AG09309 (cell line): ENCODE measurements at regions not wholly inside any gene's neighbourhood (a gene's known extent, or its start where the extent isn't known, plus 50 kb on each side); places are given as distances from the start of the nearest gene placed in this dataset.

Source experiments
- DNase-seq: peaks from one replicate; pipeline ENCODE4 v3.0.0-alpha.2; 2010; ENCODE audit warnings: low read depth
- H3K4me3 ChIP-seq: 2 replicates; pipeline ENCODE4 v1.5.1; 2011; ENCODE audit warnings: mild to moderate bottlenecking, low read depth, low read length, moderate library complexity; ENCODE audit not compliant: control insufficient read depth
- CTCF ChIP-seq: IDR thresholded peaks from 2 replicates; pipeline ENCODE4 v1.5.1; 2011; ENCODE audit warnings: mild to moderate bottlenecking, low read depth, low read length, inconsistent platforms; ENCODE audit not compliant: insufficient read depth, control insufficient read depth; ENCODE audit errors: missing control alignments

DNA sequence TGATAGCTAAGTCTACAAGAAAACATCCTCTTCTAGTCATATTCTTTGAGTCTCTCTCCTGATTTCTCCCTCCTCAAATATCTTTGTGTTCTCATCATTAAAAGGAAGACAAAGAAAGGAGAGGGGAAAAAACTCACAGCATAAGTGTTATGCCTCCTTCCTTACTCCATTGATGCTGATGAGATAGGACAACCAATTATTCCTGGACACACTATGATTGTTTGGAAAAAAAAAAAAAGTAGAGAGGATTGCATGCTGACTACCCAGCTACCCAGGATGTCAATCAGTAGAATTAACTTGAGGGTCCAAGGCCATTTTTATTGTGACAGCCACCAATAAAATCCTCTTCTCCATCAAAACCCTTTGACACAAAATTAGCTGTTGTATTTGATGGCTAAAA is 299.1 kb upstream of the CDH8 start:
- TF ChIP-seq CTCF, result no peak
- DNase-seq, result no peak
- H3K4me3 ChIP-seq, result no peak overlapping the region

GRCh38 chr16:62321606-62322005 is 285.4 kb upstream of the CDH8 start:
- DNase-seq, result no peak
- no peak overlapping the region for H3K4me3 ChIP-seq
- no peak for TF ChIP-seq CTCF

GRCh38 chr16:62298600-62298999 is 262.4 kb upstream of the CDH8 start:
- TF ChIP-seq CTCF, result no peak
- H3K4me3 ChIP-seq, result no peak overlapping the region
- DNase-seq, result no peak

- no peak overlapping the region for H3K4me3 ChIP-seq
- no peak for DNase-seq
- TF ChIP-seq CTCF, result no peak
These were observed 258.2 kb upstream of the CDH8 start for GRCh38 chr16:62294213-62294972.

GRCh38 chr16:62288990-62289629 is 252.9 kb upstream of the CDH8 start:
- no peak overlapping the region for H3K4me3 ChIP-seq
- DNase-seq, result no peak
- no peak for TF ChIP-seq CTCF

- TF ChIP-seq CTCF, result no peak
- no peak overlapping the region for H3K4me3 ChIP-seq
- DNase-seq, result no peak
These were observed 244.3 kb upstream of the CDH8 start for GRCh38 chr16:62280506-62280905.
